DOHH2 (cell line): ENCODE measurements at regions not wholly inside any gene's neighbourhood (a gene's known extent, or its start where the extent isn't known, plus 50 kb on each side); places are given as distances from the start of the nearest gene placed in this dataset.

Source experiments
- H3F3A ChIP-seq: fragments of 200-600 bp; sonication (generic), shearing (Covaris generic); 2 replicates; pipeline ENCODE4 v1.6.0; 2016; ENCODE audit warnings: antibody characterized with exemption, mild to moderate bottlenecking; ENCODE audit not compliant: control insufficient read depth, insufficient read depth
- H3K27ac ChIP-seq: fragments of 200-600 bp; sonication (generic); 2 replicates; pipeline ENCODE4 v1.5.1; 2014; ENCODE audit warnings: low read depth, mild to moderate bottlenecking, low read length, moderate library complexity
- H3K27me3 ChIP-seq: fragments of 200-600 bp; sonication (generic); 2 replicates; pipeline ENCODE4 v1.6.1; 2014; ENCODE audit warnings: mild to moderate bottlenecking, low read length, mixed read lengths; ENCODE audit not compliant: control insufficient read depth
- H3K36me3 ChIP-seq: fragments of 200-600 bp; sonication (generic); 2 replicates; pipeline ENCODE4 v1.6.1; 2014; ENCODE audit warnings: mild to moderate bottlenecking, low read length, moderate library complexity, mixed read lengths; ENCODE audit not compliant: control insufficient read depth
- H3K4me1 ChIP-seq: fragments of 200-600 bp; sonication (generic); 2 replicates; pipeline ENCODE4 v1.6.1; 2014; ENCODE audit warnings: mild to moderate bottlenecking, low read length, mixed read lengths; ENCODE audit not compliant: control insufficient read depth
- H3K4me2 ChIP-seq: fragments of 200-600 bp; sonication (generic); 2 replicates; pipeline ENCODE4 v1.6.0; 2014; ENCODE audit warnings: mild to moderate bottlenecking, low read length, moderate library complexity
- H3K4me3 ChIP-seq: fragments of 200-600 bp; sonication (generic); 2 replicates; pipeline ENCODE4 v1.5.1; 2014; ENCODE audit warnings: mild to moderate bottlenecking, low read length, mixed read lengths
- H3K79me2 ChIP-seq: fragments of 200-600 bp; sonication (generic); 2 replicates; pipeline ENCODE4 v1.6.1; 2014; ENCODE audit warnings: mild to moderate bottlenecking, low read length, mixed read lengths; ENCODE audit not compliant: control insufficient read depth
- H3K9me2 ChIP-seq: fragments of 200-600 bp; sonication (generic); replicated peaks from 2 replicates; pipeline ENCODE4 v1.6.1; 2014; ENCODE audit warnings: mild to moderate bottlenecking, low read length, mixed read lengths; ENCODE audit not compliant: control insufficient read depth
- H3K9me3 ChIP-seq: fragments of 200-600 bp; sonication (generic); 2 replicates; pipeline ENCODE4 v1.6.1; 2014; ENCODE audit warnings: antibody characterized with exemption, low read length, mixed read lengths; ENCODE audit not compliant: control insufficient read depth, insufficient read depth
- H4K20me1 ChIP-seq: fragments of 200-600 bp; sonication (generic); 2 replicates; pipeline ENCODE4 v1.6.0; 2014; ENCODE audit warnings: low read depth, mild to moderate bottlenecking, antibody characterized with exemption, low read length, moderate library complexity; ENCODE audit not compliant: control insufficient read depth, insufficient read depth
- EZH2phosphoT487 ChIP-seq: fragments of 200-600 bp; sonication (generic); IDR thresholded peaks from 2 replicates; pipeline ENCODE4 v1.6.1; 2017; ENCODE audit warnings: borderline replicate concordance, mild to moderate bottlenecking, antibody characterized with exemption, low read length, moderate library complexity, mixed read lengths
- TF ChIP-seq, protein P1 (sequence below): fragments of 200-600 bp; sonication (generic); IDR thresholded peaks from one replicate; pipeline ENCODE4 v1.5.1; 2014; ENCODE audit warnings: antibody characterized with exemption, mild to moderate bottlenecking, low read depth, low read length; ENCODE audit not compliant: poor library complexity, severe bottlenecking

DNA sequence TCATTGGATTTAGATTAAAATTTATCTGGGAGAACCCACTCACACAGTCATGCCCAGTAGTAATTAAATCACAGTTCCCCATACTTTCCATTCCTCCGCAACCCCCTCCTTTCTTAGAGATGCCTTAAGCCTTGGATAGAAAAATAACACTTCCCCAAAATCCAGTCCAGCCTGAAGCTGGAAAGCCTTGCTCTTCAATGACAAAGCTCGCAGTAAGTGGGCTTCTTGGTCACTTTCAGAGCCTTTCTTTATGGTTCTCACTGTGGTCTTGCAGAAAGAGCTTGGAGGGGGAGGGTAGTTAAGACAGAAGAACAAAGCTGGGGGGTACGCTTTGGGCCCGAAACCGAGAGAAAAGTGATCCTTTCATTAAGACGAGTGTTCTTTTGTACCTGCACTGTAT is 802.1 kb upstream of the POU3F3 start:
- Histone ChIP-seq H3K79me2 (no peaks in the 10 kb centered on the region), H3K9me3 (peaks cover 5% of the 10 kb centered on the region; the same call in 1 of the 2 replicates), H3K36me3 (no peaks in the 10 kb centered on the region), H3K4me3 (no peak overlapping the region), H3K4me2 (no peak overlapping the region), H3K27me3 (no peaks in the 10 kb centered on the region), H3K9me2 (no peaks in the 10 kb centered on the region), H3F3A (no peaks in the 10 kb centered on the region), H3K4me1 (no peaks in the 10 kb centered on the region), H3K27ac (no peak overlapping the region), H4K20me1 (no peaks in the 10 kb centered on the region)
- TF ChIP-seq, protein P1, sequence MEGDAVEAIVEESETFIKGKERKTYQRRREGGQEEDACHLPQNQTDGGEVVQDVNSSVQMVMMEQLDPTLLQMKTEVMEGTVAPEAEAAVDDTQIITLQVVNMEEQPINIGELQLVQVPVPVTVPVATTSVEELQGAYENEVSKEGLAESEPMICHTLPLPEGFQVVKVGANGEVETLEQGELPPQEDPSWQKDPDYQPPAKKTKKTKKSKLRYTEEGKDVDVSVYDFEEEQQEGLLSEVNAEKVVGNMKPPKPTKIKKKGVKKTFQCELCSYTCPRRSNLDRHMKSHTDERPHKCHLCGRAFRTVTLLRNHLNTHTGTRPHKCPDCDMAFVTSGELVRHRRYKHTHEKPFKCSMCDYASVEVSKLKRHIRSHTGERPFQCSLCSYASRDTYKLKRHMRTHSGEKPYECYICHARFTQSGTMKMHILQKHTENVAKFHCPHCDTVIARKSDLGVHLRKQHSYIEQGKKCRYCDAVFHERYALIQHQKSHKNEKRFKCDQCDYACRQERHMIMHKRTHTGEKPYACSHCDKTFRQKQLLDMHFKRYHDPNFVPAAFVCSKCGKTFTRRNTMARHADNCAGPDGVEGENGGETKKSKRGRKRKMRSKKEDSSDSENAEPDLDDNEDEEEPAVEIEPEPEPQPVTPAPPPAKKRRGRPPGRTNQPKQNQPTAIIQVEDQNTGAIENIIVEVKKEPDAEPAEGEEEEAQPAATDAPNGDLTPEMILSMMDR: no peak
- TF ChIP-seq EZH2phosphoT487: no peak

GRCh38 chr2:104052356-104052755 is 801.6 kb upstream of the POU3F3 start:
- no peak overlapping the region for H3K4me2 ChIP-seq
- no peaks in the 10 kb centered on the region for H3K36me3 ChIP-seq
- H3K4me1 ChIP-seq: no peaks in the 10 kb centered on the region

DNA sequence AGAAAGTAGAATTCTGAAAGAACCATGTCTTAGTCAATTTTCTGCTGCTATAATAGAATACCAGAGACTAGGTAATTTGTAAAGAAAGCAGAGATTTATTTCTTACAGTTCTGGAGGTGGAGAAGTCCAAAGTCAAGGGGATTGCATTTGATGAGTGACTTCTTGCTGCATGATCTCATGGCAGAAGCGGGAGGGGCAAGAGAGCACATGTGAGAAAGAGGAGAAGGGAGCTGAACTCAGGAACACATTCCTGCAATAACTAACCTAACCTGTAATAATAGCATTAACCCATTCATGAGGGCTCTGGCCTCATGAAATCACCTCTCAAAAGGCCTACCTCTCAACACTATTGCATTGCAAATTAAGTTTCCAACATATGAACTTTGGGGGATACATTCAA is 797.5 kb upstream of the POU3F3 start:
- Histone ChIP-seq H3K4me3 (no peak overlapping the region), H4K20me1 (no peaks in the 10 kb centered on the region), H3K9me3 (peaks cover 10% of the 10 kb centered on the region; the same call in 1 of the 2 replicates), H3K36me3 (no peaks in the 10 kb centered on the region), H3K9me2 (no peaks in the 10 kb centered on the region), H3F3A (no peaks in the 10 kb centered on the region), H3K27ac (no peak overlapping the region), H3K4me2 (no peak overlapping the region), H3K4me1 (no peaks in the 10 kb centered on the region), H3K27me3 (no peaks in the 10 kb centered on the region), H3K79me2 (no peaks in the 10 kb centered on the region)
- no peak for TF ChIP-seq EZH2phosphoT487
- TF ChIP-seq, protein P1: no peak

More at GRCh38 chr2:104052356-104052755, 801.6 kb upstream of the POU3F3 start:
- Histone ChIP-seq H3K27me3 (no peaks in the 10 kb centered on the region), H3K27ac (no peak overlapping the region), H3F3A (no peaks in the 10 kb centered on the region), H3K9me2 (no peaks in the 10 kb centered on the region), H4K20me1 (no peaks in the 10 kb centered on the region), H3K9me3 (peaks cover 5% of the 10 kb centered on the region; the same call in 1 of the 2 replicates), H3K79me2 (no peaks in the 10 kb centered on the region), H3K4me3 (no peak overlapping the region)
- TF ChIP-seq, protein P1: no peak
- no peak for TF ChIP-seq EZH2phosphoT487
